CD14-positive monocyte (primary cell): ENCODE measurements at regions not wholly inside any gene's neighbourhood (a gene's known extent, or its start where the extent isn't known, plus 50 kb on each side); places are given as distances from the start of the nearest gene placed in this dataset.
"Not testable (repeated sequence)": the region's sequence is repeated elsewhere in the genome, so short reads cannot be mapped to it uniquely, and the experiment has no call there.

Source experiments
- DNase-seq, 3 donors: peaks; one replicate each; pipeline ENCODE4 v3.0.0-alpha.2; 2011 to 2022
- H2AFZ ChIP-seq: 2 replicates; pipeline ENCODE4 v1.6.0; 2012; ENCODE audit warnings: mild to moderate bottlenecking, low read depth, low read length, inconsistent platforms; ENCODE audit not compliant: insufficient read depth, poor library complexity, severe bottlenecking
- H3K27ac ChIP-seq, 2 donors: 1 replicate in 1 of 2; 2 replicates in 1 of 2; pipeline ENCODE4 v1.5.1; 2012 to 2013; ENCODE audit warnings: low read length in 2 of 2, control low read depth in 1 of 2, inconsistent platforms in 1 of 2, low read depth in 1 of 2, mild to moderate bottlenecking in 1 of 2
- H3K27me3 ChIP-seq, 2 donors: one replicate each; pipeline versions ENCODE4 v1.6.0 to v1.6.1; 2011 to 2013; ENCODE audit warnings: low read length in 2 of 2; ENCODE audit not compliant: control insufficient read depth in 2 of 2, insufficient read depth in 2 of 2
- H3K36me3 ChIP-seq, 2 donors: replicated peaks in 1 of 2; 1 replicate in 1 of 2; 2 replicates in 1 of 2; pipeline versions ENCODE4 v1.5.1 to v1.6.1; 2012 to 2013; ENCODE audit warnings: low read length in 2 of 2, control low read depth in 1 of 2, inconsistent platforms in 1 of 2, mild to moderate bottlenecking in 1 of 2; ENCODE audit not compliant: insufficient read depth in 2 of 2, control insufficient read depth in 1 of 2
- H3K4me1 ChIP-seq, 2 donors: 1 replicate in 1 of 2; 2 replicates in 1 of 2; pipeline versions ENCODE4 v1.5.1 to v1.6.1; 2012 to 2013; ENCODE audit warnings: low read length in 2 of 2, control low read depth in 1 of 2, inconsistent platforms in 1 of 2, mild to moderate bottlenecking in 1 of 2, moderate library complexity in 1 of 2; ENCODE audit not compliant: insufficient read depth in 2 of 2, control insufficient read depth in 1 of 2
- H3K4me2 ChIP-seq: replicated peaks from 2 replicates; pipeline ENCODE3; 2012; ENCODE audit warnings: low read length, moderate library complexity, mild to moderate bottlenecking; ENCODE audit not compliant: poor library complexity, severe bottlenecking; ENCODE audit errors: extremely low read depth
- H3K4me3 ChIP-seq, 3 experiments: fragments of 200-600 bp in 1 of 3; sonication (generic) in 1 of 3; replicated peaks in 1 of 3; 1 replicate in 2 of 3; 2 replicates in 1 of 3; pipeline ENCODE4 v1.5.1; 2011 to 2013; ENCODE audit warnings: low read length in 3 of 3, mild to moderate bottlenecking in 3 of 3, control low read depth in 2 of 3, low read depth in 2 of 3, inconsistent platforms in 1 of 3, moderate library complexity in 1 of 3
- H3K79me2 ChIP-seq: 2 replicates; pipeline ENCODE4 v1.6.0; 2012; ENCODE audit warnings: mild to moderate bottlenecking, control low read depth, inconsistent platforms, low read length, moderate library complexity; ENCODE audit not compliant: insufficient read depth
- H3K9ac ChIP-seq: 2 replicates; pipeline ENCODE4 v1.6.0; 2017; ENCODE audit warnings: low read length, mild to moderate bottlenecking; ENCODE audit not compliant: insufficient read depth, poor library complexity, severe bottlenecking
- H3K9me3 ChIP-seq, 2 donors: replicated peaks in 1 of 2; 1 replicate in 1 of 2; 2 replicates in 1 of 2; pipeline versions ENCODE4 v1.5.1 to v1.6.1; 2012 to 2013; ENCODE audit warnings: low read length in 2 of 2, control low read depth in 1 of 2; ENCODE audit not compliant: control insufficient read depth in 1 of 2, insufficient read depth in 1 of 2
- H4K20me1 ChIP-seq: 2 replicates; pipeline ENCODE4 v1.6.0; 2012; ENCODE audit warnings: mild to moderate bottlenecking, low read length, control low read depth, moderate library complexity; ENCODE audit not compliant: insufficient read depth
- H3K27ac Mint-ChIP-seq, 7 donors: one replicate each; pipeline ENCODE4 v1.8.0; 2020; ENCODE audit warnings: mild to moderate bottlenecking in 7 of 7, mixed read lengths in 7 of 7, moderate library complexity in 6 of 7, inconsistent platforms in 2 of 7
- H3K27me3 Mint-ChIP-seq, 3 donors: one replicate each; pipeline ENCODE4 v1.8.0; 2021 to 2022; ENCODE audit warnings: low read depth in 3 of 3, mild to moderate bottlenecking in 3 of 3, mixed read lengths in 3 of 3, moderate library complexity in 3 of 3, inconsistent platforms in 1 of 3
- H3K36me3 Mint-ChIP-seq, 2 donors: one replicate each; pipeline ENCODE4 v1.8.0; 2020; ENCODE audit warnings: mixed read lengths in 2 of 2, inconsistent platforms in 1 of 2, mild to moderate bottlenecking in 1 of 2
- H3K4me1 Mint-ChIP-seq: one replicate; pipeline ENCODE4 v1.8.0; 2020; ENCODE audit warnings: mild to moderate bottlenecking, mixed read lengths
- H3K4me3 Mint-ChIP-seq, 2 donors: one replicate each; pipeline ENCODE4 v1.8.0; 2020; ENCODE audit warnings: mild to moderate bottlenecking in 2 of 2, mixed read lengths in 2 of 2, moderate library complexity in 1 of 2
- H3K9me3 Mint-ChIP-seq, 7 donors: one replicate each; pipeline ENCODE4 v1.8.0; 2020 to 2022; ENCODE audit warnings: mixed read lengths in 7 of 7, mild to moderate bottlenecking in 6 of 7, moderate library complexity in 6 of 7, inconsistent platforms in 2 of 7
- WGBS: methylation state at CpG from one replicate; pipeline ENCODE4 v1.1.5; 2013; ENCODE audit warnings: missing lambda C conversion rate; ENCODE audit not compliant: insufficient coverage; 5-methylcytosine and 5-hydroxymethylcytosine counted together
- intact Hi-C, 2 donors: fragments of 100-400 bp; cut with micrococcal nuclease; formaldehyde crosslinking; loops; one replicate each; pipeline versions ENCODE4 v1.15.0 to v1.15.1; 2023

- 18% methylated on average over 9 of the region's 30 CpGs for WGBS
Observed at GRCh38 chr15:24101503-24101902, 414.4 kb upstream of the NDN start.

DNA sequence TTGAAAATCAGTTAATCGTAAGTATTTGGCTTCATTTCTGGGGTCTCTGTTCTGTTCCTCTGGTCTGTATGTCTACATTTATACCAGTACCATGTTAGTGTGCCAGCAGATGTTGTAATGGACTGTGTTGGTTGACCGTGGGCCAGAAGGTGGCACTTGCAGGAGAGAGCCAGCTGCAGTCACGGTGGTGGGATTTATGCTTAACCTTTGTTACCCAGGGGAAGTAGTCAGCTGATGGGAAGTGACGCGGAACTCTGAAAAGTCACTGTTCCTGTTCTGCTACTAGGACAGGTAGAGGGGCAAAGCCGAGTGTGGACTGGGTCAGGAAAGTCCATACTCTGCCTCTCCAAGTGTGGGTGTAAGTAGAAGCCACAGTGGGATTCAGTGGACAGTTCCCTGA lies 420.4 kb upstream of the NDN start:
- H3K27ac ChIP-seq, H3K79me2 ChIP-seq, H3K4me3 Mint-ChIP-seq, H3K4me3 ChIP-seq, H2AFZ ChIP-seq, H3K9ac ChIP-seq, H3K27me3 ChIP-seq, H3K27me3 Mint-ChIP-seq, H4K20me1 ChIP-seq, DNase-seq, H3K36me3 Mint-ChIP-seq, H3K36me3 ChIP-seq, H3K4me1 ChIP-seq, intact Hi-C loops, H3K27ac Mint-ChIP-seq, H3K4me1 Mint-ChIP-seq, H3K4me2 ChIP-seq: not testable (repeated sequence)
- peaks cover 5 to 21% (median 12%) of the 10 kb centered on the region in 7 donors for H3K9me3 Mint-ChIP-seq
- H3K9me3 ChIP-seq: peaks cover 0 to 16% of the 10 kb centered on the region in 2 donors
- WGBS: 71% methylated on average over 4 of the region's 6 CpGs

More at GRCh38 chr15:24101503-24101902, 414.4 kb upstream of the NDN start:
- H3K4me2 ChIP-seq, H3K36me3 ChIP-seq, H3K36me3 Mint-ChIP-seq, H3K27me3 Mint-ChIP-seq, H2AFZ ChIP-seq, H3K27ac ChIP-seq, H3K4me1 ChIP-seq, H3K4me3 ChIP-seq, H3K4me3 Mint-ChIP-seq, H3K79me2 ChIP-seq, H3K9ac ChIP-seq, H3K4me1 Mint-ChIP-seq, H3K27ac Mint-ChIP-seq, H4K20me1 ChIP-seq, intact Hi-C loops, DNase-seq, H3K9me3 ChIP-seq, H3K27me3 ChIP-seq: not testable (repeated sequence)
- peaks cover 6 to 16% (median 10%) of the 10 kb centered on the region in 7 donors for H3K9me3 Mint-ChIP-seq

DNA sequence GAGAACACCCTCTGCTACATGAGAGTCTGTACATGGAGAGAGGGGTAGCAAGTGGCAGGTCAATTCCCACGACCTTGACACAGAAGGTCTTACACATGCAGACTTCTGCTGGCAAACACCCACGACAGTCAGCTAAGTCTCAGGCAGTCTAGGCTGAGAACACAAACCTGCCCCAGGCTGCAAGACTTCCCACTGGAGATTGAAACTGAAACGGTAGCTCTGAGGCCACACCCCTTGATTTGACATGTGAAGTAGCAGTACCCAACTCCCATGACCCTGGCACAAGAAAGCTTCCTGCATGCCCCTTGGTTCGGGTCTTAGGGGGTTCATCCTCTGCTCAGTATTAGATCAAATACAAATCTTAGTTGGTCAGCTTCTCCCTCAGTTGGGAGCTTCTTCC lies 420.8 kb upstream of the NDN start:
- H3K4me3 Mint-ChIP-seq, H3K4me1 Mint-ChIP-seq, H3K79me2 ChIP-seq, H3K27ac ChIP-seq, H3K27ac Mint-ChIP-seq, H3K4me3 ChIP-seq, H3K27me3 Mint-ChIP-seq, H2AFZ ChIP-seq, H3K9ac ChIP-seq, H3K27me3 ChIP-seq, intact Hi-C loops, H4K20me1 ChIP-seq, H3K4me1 ChIP-seq, DNase-seq, H3K36me3 ChIP-seq, H3K4me2 ChIP-seq, H3K36me3 Mint-ChIP-seq: not testable (repeated sequence)
- peaks cover 5 to 21% (median 14%) of the 10 kb centered on the region in 7 donors for H3K9me3 Mint-ChIP-seq
- no CpG with 5 or more reads among the region's 4 CpGs for WGBS
- peaks cover 2 to 16% of the 10 kb centered on the region in 2 donors for H3K9me3 ChIP-seq

GRCh38 chr15:24108349-24108748 lies 421.2 kb upstream of the NDN start:
- DNase-seq, H2AFZ ChIP-seq, intact Hi-C loops: not testable (repeated sequence)

More at GRCh38 chr15:24108349-24108748, 421.2 kb upstream of the NDN start:
- H3K4me1 Mint-ChIP-seq, H3K27ac ChIP-seq, H3K4me3 ChIP-seq, H3K79me2 ChIP-seq, H3K27ac Mint-ChIP-seq, H3K9ac ChIP-seq, H3K36me3 ChIP-seq, H3K27me3 Mint-ChIP-seq, H3K4me2 ChIP-seq, H4K20me1 ChIP-seq, H3K27me3 ChIP-seq, H3K36me3 Mint-ChIP-seq, H3K4me3 Mint-ChIP-seq, H3K4me1 ChIP-seq: not testable (repeated sequence)
- H3K9me3 ChIP-seq: peaks cover 5 to 16% of the 10 kb centered on the region in 2 donors
- 70% methylated on average over 3 of the region's 3 CpGs for WGBS
- H3K9me3 Mint-ChIP-seq: peaks cover 4 to 22% (median 15%) of the 10 kb centered on the region in 7 donors
